ENCODE measurements at regions not wholly inside any gene's neighbourhood (a gene's known extent, or its start where the extent isn't known, plus 50 kb on each side); places are given as distances from the start of the nearest gene placed in this dataset.

DNA sequence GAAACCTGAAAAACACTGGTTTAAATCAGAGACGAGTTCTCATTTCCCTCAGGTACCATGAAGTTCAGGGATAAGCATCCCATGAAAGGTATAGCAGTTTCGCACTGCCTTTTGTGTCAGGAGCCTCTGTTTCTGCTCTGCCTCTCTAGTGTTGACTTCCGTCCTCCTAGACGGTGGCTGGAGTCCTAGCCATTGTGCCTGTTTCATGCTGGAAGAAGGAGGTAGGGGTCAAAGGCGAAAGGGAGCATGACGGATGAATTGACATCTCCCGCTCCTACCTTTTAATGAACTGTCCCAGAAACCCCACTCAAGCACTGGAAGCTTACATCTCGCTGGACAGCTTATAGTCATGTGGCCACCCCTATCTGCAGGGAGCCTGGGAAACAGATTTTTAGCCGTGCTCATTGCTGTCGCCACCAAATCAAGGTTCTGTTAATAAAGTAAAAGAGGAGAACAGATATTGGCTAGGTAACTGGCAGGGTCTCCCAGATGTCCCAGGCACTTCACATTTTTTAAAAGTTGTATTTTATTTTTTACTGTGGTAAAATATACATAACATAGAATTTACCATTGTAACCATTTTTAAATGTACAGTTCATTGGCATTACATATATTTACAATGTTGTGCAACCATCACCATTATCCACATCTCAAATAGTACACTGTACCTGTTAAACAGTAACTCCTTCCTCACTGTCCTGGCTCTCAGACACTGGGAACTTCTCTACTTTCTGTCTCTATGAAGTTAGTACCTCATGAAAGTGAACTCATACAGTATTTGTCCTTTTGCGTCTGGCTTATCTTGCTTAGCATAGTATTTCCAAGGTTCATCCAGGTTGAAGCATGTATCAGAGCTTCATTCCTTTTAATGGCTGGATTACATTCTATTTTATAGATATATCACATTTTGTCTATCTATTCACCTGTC, 55.0 kb upstream of the CTLA4 start:
- peak overlapping the region; percentile 32 for H2AFZ ChIP-seq (ENCODE audit: low read length)
- POLR2A ChIA-PET = interaction anchor here (0.5 to 6.9 kb wide), 13 partner anchors 12 to 573 kb away, joined by 3 to 225 read pairs (median 3); no protein-coding TSS in a partner anchor
- no peak for TF ChIP-seq ZNF562 (CRISPR knock-in tag; IDR thresholded peaks at IDR 0.05; ENCODE audit: borderline replicate concordance)
- TF ChIP-seq ZNF530 (CRISPR knock-in tag; IDR thresholded peaks at IDR 0.05; ENCODE audit: low read depth) = no peak
- TF ChIP-seq, protein P1, sequence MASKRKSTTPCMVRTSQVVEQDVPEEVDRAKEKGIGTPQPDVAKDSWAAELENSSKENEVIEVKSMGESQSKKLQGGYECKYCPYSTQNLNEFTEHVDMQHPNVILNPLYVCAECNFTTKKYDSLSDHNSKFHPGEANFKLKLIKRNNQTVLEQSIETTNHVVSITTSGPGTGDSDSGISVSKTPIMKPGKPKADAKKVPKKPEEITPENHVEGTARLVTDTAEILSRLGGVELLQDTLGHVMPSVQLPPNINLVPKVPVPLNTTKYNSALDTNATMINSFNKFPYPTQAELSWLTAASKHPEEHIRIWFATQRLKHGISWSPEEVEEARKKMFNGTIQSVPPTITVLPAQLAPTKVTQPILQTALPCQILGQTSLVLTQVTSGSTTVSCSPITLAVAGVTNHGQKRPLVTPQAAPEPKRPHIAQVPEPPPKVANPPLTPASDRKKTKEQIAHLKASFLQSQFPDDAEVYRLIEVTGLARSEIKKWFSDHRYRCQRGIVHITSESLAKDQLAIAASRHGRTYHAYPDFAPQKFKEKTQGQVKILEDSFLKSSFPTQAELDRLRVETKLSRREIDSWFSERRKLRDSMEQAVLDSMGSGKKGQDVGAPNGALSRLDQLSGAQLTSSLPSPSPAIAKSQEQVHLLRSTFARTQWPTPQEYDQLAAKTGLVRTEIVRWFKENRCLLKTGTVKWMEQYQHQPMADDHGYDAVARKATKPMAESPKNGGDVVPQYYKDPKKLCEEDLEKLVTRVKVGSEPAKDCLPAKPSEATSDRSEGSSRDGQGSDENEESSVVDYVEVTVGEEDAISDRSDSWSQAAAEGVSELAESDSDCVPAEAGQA (IDR thresholded peaks at IDR 0.05; ENCODE audit: low read depth) = no peak
- TF ChIP-seq, protein P1 (CRISPR knock-in tag; IDR thresholded peaks at IDR 0.05; ENCODE audit: borderline replicate concordance) = no peak
- no peak for TF ChIP-seq TCF7L2 (IDR thresholded peaks at IDR 0.05; ENCODE audit: low read depth, low read length)
- TF ChIP-seq GLI4 (CRISPR knock-in tag; IDR thresholded peaks at IDR 0.05; ENCODE audit: borderline replicate concordance) = 0 out of 2 replicates have a peak, but pooled peaks have one; percentile 12
- no peak for TF ChIP-seq ZNF230 (CRISPR knock-in tag; IDR thresholded peaks at IDR 0.05)
- peak; percentile 80 for TF ChIP-seq HNF4A (CRISPR knock-in tag; IDR thresholded peaks at IDR 0.05)
- TF ChIP-seq KAT7 (CRISPR knock-in tag; IDR thresholded peaks at IDR 0.05; ENCODE audit: borderline replicate concordance) = 0 out of 2 replicates have a peak, but pooled peaks have one; percentile 6
- no peak for TF ChIP-seq ZNF816 (CRISPR knock-in tag; IDR thresholded peaks at IDR 0.05; ENCODE audit: borderline replicate concordance)
- no peak for TF ChIP-seq ZMAT5 (CRISPR knock-in tag; IDR thresholded peaks at IDR 0.05; ENCODE audit: borderline replicate concordance, low read depth)
- TF ChIP-seq, protein P2, sequence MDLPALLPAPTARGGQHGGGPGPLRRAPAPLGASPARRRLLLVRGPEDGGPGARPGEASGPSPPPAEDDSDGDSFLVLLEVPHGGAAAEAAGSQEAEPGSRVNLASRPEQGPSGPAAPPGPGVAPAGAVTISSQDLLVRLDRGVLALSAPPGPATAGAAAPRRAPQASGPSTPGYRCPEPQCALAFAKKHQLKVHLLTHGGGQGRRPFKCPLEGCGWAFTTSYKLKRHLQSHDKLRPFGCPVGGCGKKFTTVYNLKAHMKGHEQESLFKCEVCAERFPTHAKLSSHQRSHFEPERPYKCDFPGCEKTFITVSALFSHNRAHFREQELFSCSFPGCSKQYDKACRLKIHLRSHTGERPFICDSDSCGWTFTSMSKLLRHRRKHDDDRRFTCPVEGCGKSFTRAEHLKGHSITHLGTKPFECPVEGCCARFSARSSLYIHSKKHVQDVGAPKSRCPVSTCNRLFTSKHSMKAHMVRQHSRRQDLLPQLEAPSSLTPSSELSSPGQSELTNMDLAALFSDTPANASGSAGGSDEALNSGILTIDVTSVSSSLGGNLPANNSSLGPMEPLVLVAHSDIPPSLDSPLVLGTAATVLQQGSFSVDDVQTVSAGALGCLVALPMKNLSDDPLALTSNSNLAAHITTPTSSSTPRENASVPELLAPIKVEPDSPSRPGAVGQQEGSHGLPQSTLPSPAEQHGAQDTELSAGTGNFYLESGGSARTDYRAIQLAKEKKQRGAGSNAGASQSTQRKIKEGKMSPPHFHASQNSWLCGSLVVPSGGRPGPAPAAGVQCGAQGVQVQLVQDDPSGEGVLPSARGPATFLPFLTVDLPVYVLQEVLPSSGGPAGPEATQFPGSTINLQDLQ (CRISPR knock-in tag; IDR thresholded peaks at IDR 0.05) = no peak
- 0 out of 2 replicates have a peak, but pooled peaks have one; percentile 0 for TF ChIP-seq ATF1 (CRISPR knock-in tag; IDR thresholded peaks at IDR 0.05)
- TF ChIP-seq ZNF550 (CRISPR knock-in tag; IDR thresholded peaks at IDR 0.05; ENCODE audit: borderline replicate concordance) = no peak

More for the DNA sequence above, 55.0 kb upstream of the CTLA4 start:
- FAIRE-seq = peak; percentile 81
- DNase-seq (ENCODE audit: low spot score) = peak; percentile 91
- Histone ChIP-seq H4K20me1 (ENCODE audit: insufficient read depth, low read length) (no peaks in the 10 kb centered on the region), H3K4me1 (ENCODE audit: insufficient read depth, low read length) (peaks cover 64% of the 10 kb centered on the region), H3K4me2 (ENCODE audit: low read depth, low read length) (peak overlapping the region; percentile 73), H3K27ac (ENCODE audit: extremely low read length, insufficient read depth, low read length) (peak overlapping the region; percentile 85), H3K4me3 (replicated peaks in 1 of 3; ENCODE audit: insufficient read depth in 1 of 3, low read depth in 2 of 3, low read length in 3 of 3) (peak overlapping the region; percentile 3 to 42 (median 24); a peak in 3 of 6 replicates), H3K36me3 (replicated peaks in 1 of 2; ENCODE audit: control insufficient read depth in 1 of 2, insufficient read depth in 2 of 2, low read length in 2 of 2) (no peaks in the 10 kb centered on the region), H3K79me2 (ENCODE audit: insufficient read depth, low read length) (no peaks in the 10 kb centered on the region), H3K9me3 (ENCODE audit: low read length) (no peaks in the 10 kb centered on the region), H3K27me3 (ENCODE audit: control insufficient read depth in 1 of 2, insufficient read depth in 2 of 2, low read length in 2 of 2) (no peaks in the 10 kb centered on the region), H3K9ac (ENCODE audit: insufficient read depth, low read depth, low read length) (peak overlapping the region; percentile 63)
- in situ Hi-C loops (cut with HindIII; ENCODE audit: extremely low pct_ligation_motif_present, low pct_unique_long_range_greater_than_20kb) = loop anchor here (10.0 to 25.0 kb wide), 3 partner anchors 158 to 1225 kb away; no protein-coding TSS in a partner anchor
- CTCF ChIA-PET (ENCODE audit: low intra/inter-chr PET ratio, low total read pairs) = no interaction called here
- no TSS peak for BruUV-seq (replicated peaks)
- WGBS (ENCODE audit: low lambda C conversion rate) = 69% methylated on average over 11 of the region's 11 CpGs
- intact Hi-C loops (cut with micrococcal nuclease; ENCODE audit: unreplicated experiment) = loop anchor here (1.0 to 10.0 kb wide), 5 partner anchors 29 to 1238 kb away; partner anchors contain the start of gene CYP20A1
- ATAC-seq = peak; percentile 89

Measured in HepG2 (cell line).